ENCODE measurements at regions not wholly inside any gene's neighbourhood (a gene's known extent, or its start where the extent isn't known, plus 50 kb on each side); places are given as distances from the start of the nearest gene placed in this dataset.

- H3K4me1 ChIP-seq (replicated peaks): no peaks in the 10 kb centered on the region
- TF ChIP-seq POLR2A (IDR thresholded peaks at IDR 0.05): no peak
- no peak for TF ChIP-seq POLR2AphosphoS5 (IDR thresholded peaks at IDR 0.05)
- TF ChIP-seq CTCF (IDR thresholded peaks at IDR 0.05): no peak
- WGBS: 100% methylated on average over 1 of the region's 1 CpG
These were observed 546.9 kb upstream of the GHITM start for GRCh38 chr10:83592337-83592935.

GRCh38 chr10:83603708-83604107 lies 535.6 kb upstream of the GHITM start:
- no peak overlapping the region for H3K4me3 ChIP-seq
- H3K27ac ChIP-seq: no peak overlapping the region
- no peaks in the 10 kb centered on the region for H3K27me3 ChIP-seq (replicated peaks; ENCODE audit: insufficient read depth)
- intact Hi-C loops (cut with DNase I): no loop called here
- no peaks in the 10 kb centered on the region for H3K4me1 ChIP-seq (replicated peaks)
- TF ChIP-seq POLR2A (IDR thresholded peaks at IDR 0.05): no peak
- TF ChIP-seq POLR2AphosphoS5 (IDR thresholded peaks at IDR 0.05): no peak
- TF ChIP-seq CTCF (IDR thresholded peaks at IDR 0.05): no peak
- no peaks in the 10 kb centered on the region for H3K9me3 ChIP-seq
- 93% methylated on average over 1 of the region's 1 CpG for WGBS
- H3K36me3 ChIP-seq: no peaks in the 10 kb centered on the region
- DNase-seq (ENCODE audit: low spot score): no peak

More at GRCh38 chr10:83592337-83592935, 546.9 kb upstream of the GHITM start:
- no peak for DNase-seq (ENCODE audit: low spot score)
- intact Hi-C loops (cut with DNase I): no loop called here
- Histone ChIP-seq H3K27ac (no peak overlapping the region), H3K9me3 (no peaks in the 10 kb centered on the region), H3K27me3 (replicated peaks; ENCODE audit: insufficient read depth) (no peaks in the 10 kb centered on the region), H3K4me3 (no peak overlapping the region), H3K36me3 (no peaks in the 10 kb centered on the region)

DNA sequence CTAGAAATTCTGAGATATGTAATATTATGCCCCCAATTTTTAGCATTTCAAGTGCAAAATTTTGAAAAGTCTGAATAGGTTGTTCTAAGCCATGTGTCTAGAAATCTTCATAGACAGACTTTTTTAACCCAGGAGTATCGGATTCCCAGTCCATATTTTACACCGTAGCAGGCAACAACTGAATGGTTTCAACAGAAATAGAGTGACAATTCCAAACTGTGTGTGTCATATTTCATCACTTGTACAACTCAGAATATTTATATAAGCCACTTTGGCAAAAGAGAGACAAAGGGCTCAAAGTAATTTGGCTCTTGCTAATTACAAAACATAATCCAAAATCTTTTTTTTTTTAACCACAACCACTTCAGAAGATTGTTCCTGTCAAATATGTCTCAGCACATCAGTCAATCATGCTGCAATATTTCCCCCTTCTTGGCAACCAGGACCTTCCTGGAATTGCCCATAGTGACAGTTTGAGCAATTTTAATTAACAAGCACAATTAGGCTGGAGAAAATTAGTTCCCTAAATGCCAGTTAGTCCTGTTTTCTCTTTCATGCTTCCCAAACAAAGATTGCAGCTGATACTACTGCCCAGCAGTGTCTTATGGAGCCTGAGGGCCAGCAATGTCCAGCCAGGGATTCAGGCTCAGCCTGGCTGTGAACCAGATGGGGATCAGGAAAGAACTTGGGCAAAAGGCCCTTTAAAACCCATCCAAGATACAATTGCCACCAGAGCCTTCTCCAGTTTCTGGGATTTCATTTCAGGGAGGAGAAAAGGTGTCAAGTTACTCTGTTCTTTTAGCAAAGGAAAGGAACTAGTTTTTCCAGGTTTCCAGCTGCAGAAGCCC lies 533.3 kb upstream of the GHITM start:
- H3K36me3 ChIP-seq: no peaks in the 10 kb centered on the region
- intact Hi-C loops (cut with DNase I): no loop called here
- DNase-seq (ENCODE audit: low spot score): no peak

GRCh38 chr10:83607959-83608745 lies 531.2 kb upstream of the GHITM start:
- Histone ChIP-seq H3K4me1 (replicated peaks) (no peaks in the 10 kb centered on the region), H3K4me3 (no peak overlapping the region), H3K36me3 (no peaks in the 10 kb centered on the region), H3K9me3 (no peaks in the 10 kb centered on the region), H3K27ac (no peak overlapping the region), H3K27me3 (replicated peaks; ENCODE audit: insufficient read depth) (no peaks in the 10 kb centered on the region)
- intact Hi-C loops (cut with DNase I): no loop called here
- no peak for TF ChIP-seq POLR2AphosphoS5 (IDR thresholded peaks at IDR 0.05)
- no peak for TF ChIP-seq POLR2A (IDR thresholded peaks at IDR 0.05)
- no peak for TF ChIP-seq CTCF (IDR thresholded peaks at IDR 0.05)
- WGBS: 86% methylated on average over 7 of the region's 7 CpGs
- DNase-seq (ENCODE audit: low spot score): no peak

More for the DNA sequence above, 533.3 kb upstream of the GHITM start:
- Histone ChIP-seq H3K9me3 (no peaks in the 10 kb centered on the region), H3K4me3 (no peak overlapping the region), H3K4me1 (replicated peaks) (no peaks in the 10 kb centered on the region), H3K27ac (no peak overlapping the region), H3K27me3 (replicated peaks; ENCODE audit: insufficient read depth) (no peaks in the 10 kb centered on the region)
- TF ChIP-seq CTCF (IDR thresholded peaks at IDR 0.05) (no peak), POLR2A (IDR thresholded peaks at IDR 0.05) (no peak), POLR2AphosphoS5 (IDR thresholded peaks at IDR 0.05) (no peak)
- WGBS: 53% methylated on average over 2 of the region's 2 CpGs

Measured in prostate gland (tissue), 2 donors.